ENCODE measurements at regions not wholly inside any gene's neighbourhood (a gene's known extent, or its start where the extent isn't known, plus 50 kb on each side); places are given as distances from the start of the nearest gene placed in this dataset.

DNA sequence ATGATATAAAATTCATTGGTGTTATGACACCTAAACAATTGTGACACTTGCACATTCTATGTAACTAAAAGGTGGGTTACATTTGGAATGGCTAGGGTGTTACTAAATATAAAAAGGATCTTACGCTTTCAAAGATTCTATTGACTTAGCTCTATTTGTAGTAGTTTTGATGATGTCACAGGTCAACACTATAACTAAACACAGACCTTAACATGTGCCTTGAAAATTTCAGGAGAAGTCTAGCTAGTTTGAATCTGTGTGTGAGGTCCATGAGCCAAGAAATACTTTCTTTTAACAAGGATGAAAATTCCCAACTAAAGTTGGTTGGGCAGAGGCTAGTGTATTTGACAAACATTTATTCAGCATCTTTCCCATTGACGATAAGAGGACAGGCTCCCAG, 298.0 kb downstream of the GPAT3 start:
- 65 to 69% methylated on average over 2 of the region's 2 CpGs for WGBS, 2 donors
- Histone ChIP-seq H3K36me3 (no peaks in the 10 kb centered on the region), H3K27ac (no peak overlapping the region), H3K27me3 (no peaks in the 10 kb centered on the region), H3K4me3 (no peak overlapping the region), H3K9me3 (no peaks in the 10 kb centered on the region), H3K4me1 (no peaks in the 10 kb centered on the region)
- no peak for DNase-seq (ENCODE audit: low spot score in 2 of 2)
- TF ChIP-seq EP300 (IDR thresholded peaks at IDR 0.05) (no peak), POLR2A (IDR thresholded peaks at IDR 0.05) (no peak)
- TF ChIP-seq, protein P1, sequence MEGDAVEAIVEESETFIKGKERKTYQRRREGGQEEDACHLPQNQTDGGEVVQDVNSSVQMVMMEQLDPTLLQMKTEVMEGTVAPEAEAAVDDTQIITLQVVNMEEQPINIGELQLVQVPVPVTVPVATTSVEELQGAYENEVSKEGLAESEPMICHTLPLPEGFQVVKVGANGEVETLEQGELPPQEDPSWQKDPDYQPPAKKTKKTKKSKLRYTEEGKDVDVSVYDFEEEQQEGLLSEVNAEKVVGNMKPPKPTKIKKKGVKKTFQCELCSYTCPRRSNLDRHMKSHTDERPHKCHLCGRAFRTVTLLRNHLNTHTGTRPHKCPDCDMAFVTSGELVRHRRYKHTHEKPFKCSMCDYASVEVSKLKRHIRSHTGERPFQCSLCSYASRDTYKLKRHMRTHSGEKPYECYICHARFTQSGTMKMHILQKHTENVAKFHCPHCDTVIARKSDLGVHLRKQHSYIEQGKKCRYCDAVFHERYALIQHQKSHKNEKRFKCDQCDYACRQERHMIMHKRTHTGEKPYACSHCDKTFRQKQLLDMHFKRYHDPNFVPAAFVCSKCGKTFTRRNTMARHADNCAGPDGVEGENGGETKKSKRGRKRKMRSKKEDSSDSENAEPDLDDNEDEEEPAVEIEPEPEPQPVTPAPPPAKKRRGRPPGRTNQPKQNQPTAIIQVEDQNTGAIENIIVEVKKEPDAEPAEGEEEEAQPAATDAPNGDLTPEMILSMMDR (IDR thresholded peaks at IDR 0.05) = no peak

DNA sequence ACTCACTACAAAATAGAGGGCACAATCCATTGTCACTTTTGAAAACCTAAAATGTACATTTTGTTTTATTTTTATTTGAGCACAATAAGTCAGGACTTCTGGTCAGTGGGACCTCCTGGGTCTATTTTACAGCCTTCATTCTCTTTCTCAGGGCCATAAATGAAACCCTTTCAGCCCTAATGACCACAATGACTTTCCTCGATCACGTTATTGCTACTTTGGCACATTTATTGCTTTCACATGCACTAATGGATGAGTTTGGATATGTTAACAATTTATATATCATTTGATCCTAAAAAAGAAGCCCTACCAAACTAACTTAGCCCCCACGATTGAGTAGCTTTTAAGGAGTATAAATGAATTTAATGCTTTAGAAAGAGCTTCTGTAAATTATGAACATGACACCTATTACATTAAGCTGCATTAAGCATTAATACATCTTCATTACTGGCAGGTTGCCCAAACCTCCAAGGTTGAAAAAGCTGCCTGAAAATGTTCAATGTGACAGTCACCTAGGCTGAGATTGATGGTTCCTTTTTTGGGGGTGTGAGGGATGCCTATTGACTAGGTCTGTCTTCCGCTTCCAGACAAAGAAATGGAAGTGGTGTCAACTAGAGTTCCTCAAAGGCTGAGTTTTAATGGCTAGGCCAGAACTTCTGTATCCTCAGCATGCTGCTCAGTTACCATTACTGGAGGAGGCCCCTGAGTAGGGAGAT, 296.4 kb downstream of the GPAT3 start:
- no peak for DNase-seq (ENCODE audit: low spot score in 2 of 2)
- no peak overlapping the region for H3K27ac ChIP-seq

DNA sequence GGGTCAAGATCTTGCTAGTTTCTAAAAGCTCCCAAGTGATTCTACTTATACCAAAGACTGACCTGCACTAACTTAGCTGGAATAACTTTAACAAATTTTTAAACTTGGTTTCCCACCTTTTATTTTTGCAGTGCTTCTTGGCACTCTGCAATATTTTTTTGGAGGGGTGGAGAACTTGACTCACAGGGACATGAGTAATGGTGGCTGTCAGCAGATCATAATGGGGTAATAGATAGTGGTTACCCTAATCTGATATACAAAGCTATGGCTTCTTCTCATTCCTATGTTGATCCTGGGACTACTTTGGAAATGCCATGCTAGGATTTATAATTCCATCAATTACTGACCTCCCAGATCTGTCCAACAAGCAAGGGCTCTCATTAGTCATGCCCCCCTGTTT, 295.7 kb downstream of the GPAT3 start:
- Histone ChIP-seq H3K4me3 (no peak overlapping the region), H3K9me3 (no peaks in the 10 kb centered on the region), H3K36me3 (no peaks in the 10 kb centered on the region), H3K4me1 (no peaks in the 10 kb centered on the region), H3K27ac (no peak overlapping the region), H3K27me3 (no peaks in the 10 kb centered on the region)
- TF ChIP-seq EP300 (IDR thresholded peaks at IDR 0.05) (no peak), POLR2A (IDR thresholded peaks at IDR 0.05) (no peak)
- TF ChIP-seq, protein P1 (IDR thresholded peaks at IDR 0.05) = no peak
- DNase-seq (ENCODE audit: low spot score in 2 of 2) = no peak

More for the DNA sequence above, 296.4 kb downstream of the GPAT3 start:
- Histone ChIP-seq H3K36me3 (no peaks in the 10 kb centered on the region), H3K4me3 (no peak overlapping the region), H3K27me3 (no peaks in the 10 kb centered on the region), H3K9me3 (no peaks in the 10 kb centered on the region), H3K4me1 (no peaks in the 10 kb centered on the region)
- no peak for TF ChIP-seq EP300 (IDR thresholded peaks at IDR 0.05)
- 51 to 64% methylated on average over 4 of the region's 4 CpGs for WGBS, 2 donors

DNA sequence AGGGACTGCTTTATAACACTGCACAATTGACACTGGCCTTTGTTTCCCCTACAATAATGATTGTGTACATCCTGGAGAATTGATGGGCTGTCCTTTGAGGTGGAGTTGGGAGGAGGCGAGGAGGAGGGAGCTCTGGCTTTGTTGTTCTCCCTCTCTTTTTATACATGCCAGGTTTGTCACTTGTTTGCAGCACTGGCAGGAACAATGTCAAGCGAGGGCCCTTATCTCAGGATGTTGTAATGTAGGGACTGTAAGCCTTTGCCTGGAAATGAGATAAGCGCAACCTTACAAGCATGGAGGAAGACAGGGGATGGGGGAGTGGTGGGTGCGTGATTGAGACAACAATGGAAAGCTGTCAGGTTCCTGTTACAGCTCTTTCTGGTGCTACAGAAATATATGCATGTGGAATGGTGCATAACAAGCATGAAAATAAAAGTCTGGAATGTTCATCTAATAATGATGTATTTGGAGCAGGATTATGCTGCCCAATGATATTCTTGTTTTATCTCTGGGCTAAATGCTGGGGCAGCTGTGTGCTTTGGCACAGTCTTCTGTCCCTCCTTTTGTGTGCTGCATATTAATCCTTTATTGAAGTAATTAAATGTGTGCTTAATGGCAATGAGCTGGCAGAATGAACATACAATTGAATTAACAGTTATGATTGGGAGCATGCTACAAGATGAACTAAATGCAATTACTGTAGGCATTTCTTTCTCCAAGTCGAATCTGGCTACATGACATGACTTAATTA, 294.4 kb downstream of the GPAT3 start:
- no peak for DNase-seq (ENCODE audit: low spot score in 2 of 2)
- Histone ChIP-seq H3K36me3 (no peaks in the 10 kb centered on the region), H3K4me3 (no peak overlapping the region), H3K27me3 (no peaks in the 10 kb centered on the region), H3K9me3 (no peaks in the 10 kb centered on the region), H3K4me1 (no peaks in the 10 kb centered on the region), H3K27ac (no peak overlapping the region)
- no peak for TF ChIP-seq POLR2A (IDR thresholded peaks at IDR 0.05)
- TF ChIP-seq, protein P1 (IDR thresholded peaks at IDR 0.05) = no peak
- no peak for TF ChIP-seq EP300 (IDR thresholded peaks at IDR 0.05)
- WGBS, 2 donors = 60 to 61% methylated on average over 5 of the region's 5 CpGs

DNA sequence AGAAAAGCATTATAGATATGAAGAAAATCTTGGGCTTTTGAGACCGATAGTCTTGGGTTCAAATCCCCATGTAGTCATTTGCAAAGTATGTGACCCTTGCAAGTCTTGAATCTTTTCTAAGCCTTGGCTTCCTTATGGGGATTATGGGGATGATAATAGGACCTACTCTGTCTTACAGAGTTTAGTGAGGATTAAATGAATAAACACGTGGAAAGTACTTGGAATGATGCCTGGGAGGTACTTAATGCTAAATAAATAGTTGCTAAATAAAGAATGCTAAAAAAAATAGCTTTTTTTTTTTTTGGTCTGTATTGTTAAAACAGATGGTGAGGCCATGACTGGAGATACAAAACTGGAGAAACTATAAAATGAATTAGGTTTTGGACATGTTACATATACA, 292.7 kb downstream of the GPAT3 start:
- no peak for DNase-seq (ENCODE audit: low spot score in 2 of 2)
- H3K27ac ChIP-seq = no peak overlapping the region
- H3K9me3 ChIP-seq = no peaks in the 10 kb centered on the region
- no peaks in the 10 kb centered on the region for H3K4me1 ChIP-seq
- no peak overlapping the region for H3K4me3 ChIP-seq
- no peaks in the 10 kb centered on the region for H3K27me3 ChIP-seq
- 37 to 48% methylated on average over 2 of the region's 2 CpGs for WGBS, 2 donors
- H3K36me3 ChIP-seq = no peaks in the 10 kb centered on the region
- TF ChIP-seq, protein P1 (IDR thresholded peaks at IDR 0.05) = no peak
- no peak for TF ChIP-seq POLR2A (IDR thresholded peaks at IDR 0.05)
- no peak for TF ChIP-seq EP300 (IDR thresholded peaks at IDR 0.05)

Data from tibial nerve (tissue), 4 donors.